Right renal pelvis (tissue), 4 donors: ENCODE measurements at regions not wholly inside any gene's neighbourhood (a gene's known extent, or its start where the extent isn't known, plus 50 kb on each side); places are given as distances from the start of the nearest gene placed in this dataset.
"Not testable (repeated sequence)": the region's sequence is repeated elsewhere in the genome, so short reads cannot be mapped to it uniquely, and the experiment has no call there.

ENCODE experiments used
- DNase-seq, 4 donors: peaks; one replicate each; pipeline ENCODE4 v3.0.0-alpha.2; 2013; ENCODE audit warnings: low read depth in 4 of 4, low spot score in 3 of 4, missing footprints in 1 of 4

- no peak for DNase-seq
These were observed 221.4 kb downstream of the GATA3 start for GRCh38 chr10:8275911-8276310.

GRCh38 chr10:8278099-8278498 lies 223.6 kb downstream of the GATA3 start:
- no peak for DNase-seq

DNA sequence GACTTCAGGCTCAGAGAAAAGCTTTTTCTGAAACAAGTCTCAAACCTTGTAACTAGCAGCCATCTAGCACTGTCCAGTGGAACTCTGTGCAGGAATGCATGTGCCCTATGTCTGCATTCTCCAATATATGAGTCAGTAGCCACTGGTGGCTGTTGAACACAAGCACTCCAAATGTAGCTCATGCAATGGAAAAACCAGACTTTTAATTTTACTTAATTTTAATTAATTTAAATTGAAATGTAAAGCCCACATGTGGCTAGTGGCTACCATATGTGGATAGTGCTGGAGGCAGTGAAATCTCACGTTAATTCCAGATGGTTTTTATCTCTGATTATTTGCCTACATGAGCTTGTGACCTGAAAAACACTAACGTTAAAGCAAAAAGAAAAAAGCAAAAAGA lies 225.1 kb downstream of the GATA3 start:
- no peak for DNase-seq

- no peak for DNase-seq
These were observed 226.5 kb downstream of the GATA3 start for GRCh38 chr10:8280946-8281345.

DNA sequence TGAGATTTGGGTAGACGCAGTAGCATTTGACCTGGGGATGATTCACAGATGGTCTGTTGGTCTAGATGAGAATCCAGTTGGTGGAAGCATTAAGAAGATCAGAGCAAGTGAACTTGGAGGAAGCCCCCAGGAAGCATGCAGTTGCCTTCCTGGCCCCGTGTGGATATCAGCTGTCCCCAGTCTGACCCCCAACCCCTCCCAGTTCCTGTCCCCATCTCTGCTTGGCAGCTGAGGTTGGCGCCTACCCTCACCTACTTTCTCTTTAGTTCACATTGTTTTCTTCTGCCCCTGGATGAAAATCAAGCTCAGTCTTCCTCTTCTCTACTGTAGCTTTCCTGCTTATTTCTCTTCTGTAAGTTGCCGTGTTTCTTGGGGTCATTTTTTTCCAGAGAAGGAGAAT lies 227.9 kb downstream of the GATA3 start:
- DNase-seq = no peak

- no peak for DNase-seq
These were observed 228.8 kb downstream of the GATA3 start for GRCh38 chr10:8283166-8283905.

- DNase-seq = no peak
These were observed 229.5 kb downstream of the GATA3 start for GRCh38 chr10:8283986-8284385.

GRCh38 chr10:8285970-8286369 lies 231.5 kb downstream of the GATA3 start:
- not testable (repeated sequence) for DNase-seq

- no peak for DNase-seq
These were observed 234.1 kb downstream of the GATA3 start for GRCh38 chr10:8288600-8288999.

DNA sequence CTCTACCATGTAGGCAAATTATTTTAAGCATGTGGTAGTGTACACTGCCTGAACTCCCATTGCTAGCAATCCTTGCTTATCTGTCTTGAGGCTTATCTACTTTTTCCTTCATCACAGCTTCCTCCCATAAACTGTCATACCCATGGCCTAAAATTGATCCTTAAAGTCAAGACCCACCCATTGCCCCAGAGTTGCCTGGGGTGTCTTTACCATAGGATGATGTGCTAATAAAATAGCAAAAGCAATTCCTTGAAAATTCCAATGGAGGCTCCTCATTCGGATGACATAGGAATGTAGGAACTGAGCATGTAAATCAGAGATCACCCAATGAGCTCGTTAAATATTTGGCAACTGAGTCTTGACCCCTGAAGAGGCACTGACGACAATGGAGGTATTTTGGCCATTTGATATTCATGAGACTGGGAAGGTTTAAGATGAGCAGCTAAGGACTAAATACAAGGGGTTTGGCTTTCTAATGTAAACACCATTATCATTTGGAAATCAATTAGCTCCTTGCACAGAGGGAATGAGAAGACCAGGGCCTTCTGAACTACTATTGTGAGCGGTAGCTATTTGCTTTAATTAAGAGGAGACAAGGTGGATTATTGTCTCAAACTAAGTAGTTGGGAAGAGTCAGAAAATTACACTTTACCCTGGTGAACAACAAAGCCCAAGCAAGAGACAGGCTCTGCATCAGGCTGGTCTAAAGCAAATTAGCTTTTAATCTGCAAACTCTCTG lies 234.9 kb downstream of the GATA3 start:
- no peak for DNase-seq

DNA sequence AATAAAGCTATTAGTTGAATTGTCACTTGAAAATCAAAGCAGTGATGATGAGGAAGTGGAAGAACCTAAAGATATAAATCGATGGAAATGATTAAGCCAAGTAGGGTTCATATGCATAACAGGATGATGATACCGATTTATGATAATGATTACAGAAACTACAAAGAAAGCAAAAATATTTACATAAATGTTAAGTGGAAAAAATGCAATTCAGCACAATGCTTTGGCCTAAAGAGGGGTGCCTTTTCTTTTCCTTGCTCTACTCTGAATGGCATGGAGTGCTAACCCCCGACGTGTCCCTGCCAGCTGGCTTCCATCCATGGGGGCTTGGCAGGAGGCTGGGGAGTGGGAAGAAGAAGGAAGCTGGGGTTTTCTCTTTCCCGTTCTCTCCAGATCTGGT lies 240.3 kb downstream of the GATA3 start:
- DNase-seq = no peak

- DNase-seq = no peak
These were observed 240.8 kb downstream of the GATA3 start for GRCh38 chr10:8295311-8295710.

GRCh38 chr10:8296090-8296733 lies 241.7 kb downstream of the GATA3 start:
- no peak for DNase-seq

DNA sequence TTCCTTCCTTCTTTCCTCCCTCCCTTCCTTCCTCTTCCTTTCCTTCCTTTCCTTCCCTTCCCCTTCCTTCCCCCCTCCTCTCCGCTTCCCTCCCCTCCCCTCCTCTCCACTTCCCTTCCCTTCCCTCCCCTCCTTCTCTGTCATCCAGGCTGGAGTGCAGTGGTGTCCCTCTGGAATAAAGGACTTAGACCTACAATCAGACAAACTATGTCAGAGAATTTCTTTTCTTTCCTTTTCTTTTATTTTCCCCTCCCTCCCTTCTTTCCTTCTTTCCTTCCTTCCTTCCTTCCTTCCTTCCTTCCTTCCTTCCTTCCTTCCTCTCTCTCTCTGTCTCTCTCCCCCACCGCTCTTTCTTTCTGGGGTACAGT lies 242.2 kb downstream of the GATA3 start:
- DNase-seq = no peak

DNA sequence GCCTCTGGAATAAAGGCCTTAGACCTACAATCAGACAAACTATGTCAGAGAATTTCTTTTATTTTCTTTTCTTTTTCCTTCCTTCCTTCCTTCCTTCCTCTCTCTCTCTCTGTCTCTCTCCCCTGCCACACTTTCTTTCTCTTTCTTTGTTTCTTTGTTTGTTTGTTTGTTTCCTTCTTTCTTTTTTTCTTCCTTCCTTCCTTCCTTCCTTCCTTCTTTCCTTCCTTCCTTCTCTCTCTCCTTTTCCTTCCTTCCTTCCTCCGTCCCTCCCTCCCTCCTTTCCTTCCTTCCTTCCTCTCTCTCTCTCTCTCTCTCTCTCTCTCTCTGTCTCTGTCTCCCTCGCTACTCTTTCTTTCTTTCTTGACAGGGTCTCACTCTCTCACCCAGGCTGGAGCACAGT lies 242.6 kb downstream of the GATA3 start:
- no peak for DNase-seq

DNA sequence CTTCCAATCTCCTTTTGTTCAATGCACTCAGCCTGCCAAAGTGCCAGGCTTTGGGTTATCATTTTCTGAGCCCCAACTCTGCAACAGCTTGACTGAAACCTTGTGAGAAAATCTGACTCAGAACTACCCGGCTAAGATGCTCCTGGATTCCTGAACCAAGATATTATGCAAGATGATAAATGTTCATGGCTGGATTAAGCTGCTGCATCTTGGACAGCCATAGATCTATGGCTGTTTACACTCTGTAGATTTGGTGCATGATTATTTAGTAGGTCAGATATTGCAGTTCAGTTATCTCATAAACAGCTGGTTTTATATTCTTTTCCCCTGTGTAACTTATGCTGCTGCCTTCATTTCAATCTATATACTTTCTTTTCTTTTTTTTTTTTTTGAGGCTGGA lies 243.5 kb downstream of the GATA3 start:
- no peak for DNase-seq

- DNase-seq = no peak
These were observed 244.5 kb downstream of the GATA3 start for GRCh38 chr10:8298896-8299570.

DNA sequence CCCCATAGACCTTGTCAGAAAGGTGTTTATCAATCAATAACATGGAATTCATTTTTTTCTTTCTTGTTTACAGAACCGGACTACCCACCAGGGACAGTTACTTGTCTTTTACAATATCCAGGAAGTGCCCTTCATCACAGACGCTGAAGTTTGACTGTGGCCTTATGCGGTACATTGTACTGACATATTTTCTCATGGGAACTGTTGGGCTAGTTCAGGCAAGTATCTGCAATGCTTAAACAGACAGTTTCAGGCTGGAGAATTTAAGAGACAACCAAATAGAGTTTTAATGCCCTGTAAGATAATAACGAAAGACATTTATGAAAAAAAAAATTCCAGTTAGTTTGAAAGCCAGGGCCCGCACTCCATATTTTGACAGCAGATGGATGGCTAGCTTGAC lies 246.4 kb downstream of the GATA3 start:
- no peak for DNase-seq

- DNase-seq = no peak
These were observed 246.8 kb downstream of the GATA3 start for GRCh38 chr10:8301333-8301732.

- no peak for DNase-seq
These were observed 247.3 kb downstream of the GATA3 start for GRCh38 chr10:8301831-8302230.

DNA sequence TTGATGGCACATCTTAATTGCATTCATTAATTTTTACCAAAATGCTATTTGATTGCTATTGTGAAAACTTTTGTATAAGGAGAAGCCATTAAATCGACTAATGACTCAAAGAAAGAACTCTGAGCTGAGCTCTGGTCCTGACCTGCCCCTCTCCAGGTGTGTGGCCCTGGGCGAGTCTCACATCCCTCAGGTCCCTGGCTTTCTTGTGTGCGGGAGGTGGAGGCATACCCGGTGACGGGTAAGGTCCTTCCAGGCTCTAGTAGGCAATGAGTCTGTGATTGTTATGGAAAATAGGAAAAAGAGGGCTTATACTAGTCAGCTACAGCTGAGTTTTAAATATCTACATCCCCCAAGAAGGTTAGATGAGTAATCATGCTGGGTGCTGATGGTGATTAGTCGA lies 248.1 kb downstream of the GATA3 start:
- DNase-seq = no peak
